HL-60 (cell line): ENCODE measurements at regions not wholly inside any gene's neighbourhood (a gene's known extent, or its start where the extent isn't known, plus 50 kb on each side); places are given as distances from the start of the nearest gene placed in this dataset.

ENCODE experiments used
- POLR2AphosphoS5 ChIP-seq: IDR thresholded peaks from 2 replicates; pipeline ENCODE4 v1.6.1; 2012; ENCODE audit warnings: low read depth
- TF ChIP-seq, protein P1 (sequence below): IDR thresholded peaks from one replicate; pipeline ENCODE4 v1.5.1; 2011; ENCODE audit warnings: low read length, control low read depth, inconsistent platforms; ENCODE audit not compliant: insufficient read depth
- TF ChIP-seq, protein P2 (sequence below): IDR thresholded peaks from 2 replicates; pipeline ENCODE4 v1.6.1; 2012; ENCODE audit warnings: low read depth; ENCODE audit not compliant: insufficient replicate concordance

- TF ChIP-seq, protein P1, sequence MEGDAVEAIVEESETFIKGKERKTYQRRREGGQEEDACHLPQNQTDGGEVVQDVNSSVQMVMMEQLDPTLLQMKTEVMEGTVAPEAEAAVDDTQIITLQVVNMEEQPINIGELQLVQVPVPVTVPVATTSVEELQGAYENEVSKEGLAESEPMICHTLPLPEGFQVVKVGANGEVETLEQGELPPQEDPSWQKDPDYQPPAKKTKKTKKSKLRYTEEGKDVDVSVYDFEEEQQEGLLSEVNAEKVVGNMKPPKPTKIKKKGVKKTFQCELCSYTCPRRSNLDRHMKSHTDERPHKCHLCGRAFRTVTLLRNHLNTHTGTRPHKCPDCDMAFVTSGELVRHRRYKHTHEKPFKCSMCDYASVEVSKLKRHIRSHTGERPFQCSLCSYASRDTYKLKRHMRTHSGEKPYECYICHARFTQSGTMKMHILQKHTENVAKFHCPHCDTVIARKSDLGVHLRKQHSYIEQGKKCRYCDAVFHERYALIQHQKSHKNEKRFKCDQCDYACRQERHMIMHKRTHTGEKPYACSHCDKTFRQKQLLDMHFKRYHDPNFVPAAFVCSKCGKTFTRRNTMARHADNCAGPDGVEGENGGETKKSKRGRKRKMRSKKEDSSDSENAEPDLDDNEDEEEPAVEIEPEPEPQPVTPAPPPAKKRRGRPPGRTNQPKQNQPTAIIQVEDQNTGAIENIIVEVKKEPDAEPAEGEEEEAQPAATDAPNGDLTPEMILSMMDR: no peak
- no peak for TF ChIP-seq POLR2AphosphoS5
- TF ChIP-seq, protein P2, sequence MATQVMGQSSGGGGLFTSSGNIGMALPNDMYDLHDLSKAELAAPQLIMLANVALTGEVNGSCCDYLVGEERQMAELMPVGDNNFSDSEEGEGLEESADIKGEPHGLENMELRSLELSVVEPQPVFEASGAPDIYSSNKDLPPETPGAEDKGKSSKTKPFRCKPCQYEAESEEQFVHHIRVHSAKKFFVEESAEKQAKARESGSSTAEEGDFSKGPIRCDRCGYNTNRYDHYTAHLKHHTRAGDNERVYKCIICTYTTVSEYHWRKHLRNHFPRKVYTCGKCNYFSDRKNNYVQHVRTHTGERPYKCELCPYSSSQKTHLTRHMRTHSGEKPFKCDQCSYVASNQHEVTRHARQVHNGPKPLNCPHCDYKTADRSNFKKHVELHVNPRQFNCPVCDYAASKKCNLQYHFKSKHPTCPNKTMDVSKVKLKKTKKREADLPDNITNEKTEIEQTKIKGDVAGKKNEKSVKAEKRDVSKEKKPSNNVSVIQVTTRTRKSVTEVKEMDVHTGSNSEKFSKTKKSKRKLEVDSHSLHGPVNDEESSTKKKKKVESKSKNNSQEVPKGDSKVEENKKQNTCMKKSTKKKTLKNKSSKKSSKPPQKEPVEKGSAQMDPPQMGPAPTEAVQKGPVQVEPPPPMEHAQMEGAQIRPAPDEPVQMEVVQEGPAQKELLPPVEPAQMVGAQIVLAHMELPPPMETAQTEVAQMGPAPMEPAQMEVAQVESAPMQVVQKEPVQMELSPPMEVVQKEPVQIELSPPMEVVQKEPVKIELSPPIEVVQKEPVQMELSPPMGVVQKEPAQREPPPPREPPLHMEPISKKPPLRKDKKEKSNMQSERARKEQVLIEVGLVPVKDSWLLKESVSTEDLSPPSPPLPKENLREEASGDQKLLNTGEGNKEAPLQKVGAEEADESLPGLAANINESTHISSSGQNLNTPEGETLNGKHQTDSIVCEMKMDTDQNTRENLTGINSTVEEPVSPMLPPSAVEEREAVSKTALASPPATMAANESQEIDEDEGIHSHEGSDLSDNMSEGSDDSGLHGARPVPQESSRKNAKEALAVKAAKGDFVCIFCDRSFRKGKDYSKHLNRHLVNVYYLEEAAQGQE: no peak
Measured at GRCh38 chr2:155377931-155378444, 679.5 kb downstream of the KCNJ3 start.
